Prostate gland (tissue), 2 donors: ENCODE measurements at regions not wholly inside any gene's neighbourhood (a gene's known extent, or its start where the extent isn't known, plus 50 kb on each side); places are given as distances from the start of the nearest gene placed in this dataset.

Experiments used
- POLR2A ChIP-seq: fragments of 450-650 bp; IDR thresholded peaks from one replicate; pipeline ENCODE4 v1.6.1; 2016; ENCODE audit warnings: antibody characterized with exemption, mild to moderate bottlenecking
- POLR2AphosphoS5 ChIP-seq: sonication (generic); formaldehyde crosslinking; IDR thresholded peaks from one replicate; pipeline ENCODE4 v1.6.1; 2017; ENCODE audit warnings: antibody characterized with exemption
- TF ChIP-seq, protein P1 (sequence below), 4 experiments: fragments of 200-600 bp in 2 of 4; fragments of 450-650 bp in 2 of 4; sonication (generic) in 2 of 4; IDR thresholded peaks; 1 replicate in 3 of 4; 2 replicates in 1 of 4; pipeline ENCODE4 v1.5.1; 2016 to 2019; ENCODE audit warnings: antibody characterized with exemption in 4 of 4, mild to moderate bottlenecking in 2 of 4, moderate library complexity in 2 of 4

GRCh38 chr20:53792946-53793536 lies 199.4 kb upstream of the ZNF217 start:
- TF ChIP-seq POLR2A (no peak), POLR2AphosphoS5 (no peak)
- TF ChIP-seq, protein P1, sequence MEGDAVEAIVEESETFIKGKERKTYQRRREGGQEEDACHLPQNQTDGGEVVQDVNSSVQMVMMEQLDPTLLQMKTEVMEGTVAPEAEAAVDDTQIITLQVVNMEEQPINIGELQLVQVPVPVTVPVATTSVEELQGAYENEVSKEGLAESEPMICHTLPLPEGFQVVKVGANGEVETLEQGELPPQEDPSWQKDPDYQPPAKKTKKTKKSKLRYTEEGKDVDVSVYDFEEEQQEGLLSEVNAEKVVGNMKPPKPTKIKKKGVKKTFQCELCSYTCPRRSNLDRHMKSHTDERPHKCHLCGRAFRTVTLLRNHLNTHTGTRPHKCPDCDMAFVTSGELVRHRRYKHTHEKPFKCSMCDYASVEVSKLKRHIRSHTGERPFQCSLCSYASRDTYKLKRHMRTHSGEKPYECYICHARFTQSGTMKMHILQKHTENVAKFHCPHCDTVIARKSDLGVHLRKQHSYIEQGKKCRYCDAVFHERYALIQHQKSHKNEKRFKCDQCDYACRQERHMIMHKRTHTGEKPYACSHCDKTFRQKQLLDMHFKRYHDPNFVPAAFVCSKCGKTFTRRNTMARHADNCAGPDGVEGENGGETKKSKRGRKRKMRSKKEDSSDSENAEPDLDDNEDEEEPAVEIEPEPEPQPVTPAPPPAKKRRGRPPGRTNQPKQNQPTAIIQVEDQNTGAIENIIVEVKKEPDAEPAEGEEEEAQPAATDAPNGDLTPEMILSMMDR (IDR thresholded peaks at IDR 0.05) = no peak
